GM18909 (cell line): ENCODE measurements at regions not wholly inside any gene's neighbourhood (a gene's known extent, or its start where the extent isn't known, plus 50 kb on each side); places are given as distances from the start of the nearest gene placed in this dataset.

ENCODE experiments used
- ATAC-seq: cut with Tn5 transposase; IDR thresholded peaks from one replicate; pipeline ENCODE4 v1.9.1; 2021; ENCODE audit warnings: mild to moderate bottlenecking; ENCODE audit not compliant: unreplicated experiment, poor library complexity

DNA sequence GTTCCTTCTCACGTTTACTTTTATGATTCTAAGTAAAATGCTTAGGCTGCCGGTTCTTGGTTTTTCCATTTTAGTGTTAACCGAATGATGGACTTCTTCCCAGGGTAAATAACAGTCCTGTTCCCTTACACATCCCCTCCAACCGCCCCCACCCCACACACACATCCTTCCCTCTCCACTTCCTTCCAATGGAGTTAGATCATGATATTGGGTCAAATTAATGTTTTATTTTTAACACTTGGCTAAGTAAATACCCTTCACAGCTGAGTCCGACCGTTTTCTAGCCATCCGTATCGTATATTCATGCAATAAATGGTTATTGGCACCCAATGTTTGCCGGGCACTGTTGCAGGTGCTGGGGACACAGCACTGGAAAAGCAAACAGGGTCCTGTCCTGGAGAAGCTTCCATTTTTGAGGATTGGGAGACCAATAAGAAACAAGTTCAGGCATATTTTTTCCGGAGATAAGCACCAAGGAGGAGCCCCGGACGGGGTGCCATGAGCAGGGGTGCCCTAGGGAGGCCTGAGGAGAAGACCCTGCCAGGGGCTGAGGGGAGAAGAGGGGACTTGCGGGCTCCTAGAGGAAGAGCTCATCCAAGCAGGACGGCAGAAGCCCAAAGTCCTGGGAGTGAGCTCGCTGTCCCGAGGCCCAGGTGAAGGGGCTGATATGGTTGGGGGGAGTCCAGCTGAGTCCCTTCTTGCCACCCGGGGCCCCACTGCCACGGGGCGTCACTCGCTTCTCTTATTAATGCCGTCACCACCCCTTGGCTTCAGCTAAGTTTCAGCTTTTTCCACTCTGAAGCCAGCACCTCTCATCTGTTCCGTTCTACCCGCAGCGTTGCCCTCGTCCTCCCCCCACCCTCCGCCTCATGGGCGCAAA lies 126.0 kb upstream of the RET start:
- ATAC-seq = no peak

DNA sequence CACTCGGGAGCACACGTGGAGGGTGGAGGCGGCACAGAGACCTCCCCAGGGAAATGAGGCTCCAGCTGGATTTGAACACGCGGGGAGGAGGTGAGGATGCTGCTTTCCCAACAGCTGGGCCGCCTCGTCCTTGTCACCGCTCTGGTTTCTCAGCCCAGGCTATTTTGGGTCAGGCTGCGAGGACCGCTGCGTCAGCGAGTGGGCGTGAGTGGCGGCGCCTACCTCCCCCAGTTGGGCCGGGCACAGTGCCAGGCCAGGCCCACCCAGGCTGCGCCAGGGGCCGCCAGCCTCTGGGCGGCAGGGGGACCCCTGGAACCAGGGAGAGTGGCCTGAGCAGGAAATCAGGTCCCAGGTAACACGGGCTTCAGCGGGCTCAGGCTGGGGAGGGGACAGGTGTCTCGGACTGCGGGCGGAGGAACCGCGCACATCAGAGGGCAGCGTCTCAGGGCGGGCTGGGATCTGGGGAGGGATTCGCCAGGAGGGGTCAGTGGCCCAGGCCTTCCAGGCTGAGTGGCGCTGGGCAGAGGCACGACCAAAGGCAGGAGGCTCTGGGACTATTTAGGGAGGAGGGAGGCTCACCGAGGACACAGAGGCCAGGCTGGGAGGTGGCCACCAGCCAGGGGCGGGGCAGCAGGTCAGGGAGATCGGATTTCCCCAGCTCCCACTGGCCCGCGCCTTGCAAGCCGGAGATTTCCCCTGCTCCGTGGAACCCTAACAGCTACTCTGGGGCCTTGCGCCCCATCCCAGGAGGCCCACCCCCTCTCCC lies 125.2 kb upstream of the RET start:
- ATAC-seq = no peak

DNA sequence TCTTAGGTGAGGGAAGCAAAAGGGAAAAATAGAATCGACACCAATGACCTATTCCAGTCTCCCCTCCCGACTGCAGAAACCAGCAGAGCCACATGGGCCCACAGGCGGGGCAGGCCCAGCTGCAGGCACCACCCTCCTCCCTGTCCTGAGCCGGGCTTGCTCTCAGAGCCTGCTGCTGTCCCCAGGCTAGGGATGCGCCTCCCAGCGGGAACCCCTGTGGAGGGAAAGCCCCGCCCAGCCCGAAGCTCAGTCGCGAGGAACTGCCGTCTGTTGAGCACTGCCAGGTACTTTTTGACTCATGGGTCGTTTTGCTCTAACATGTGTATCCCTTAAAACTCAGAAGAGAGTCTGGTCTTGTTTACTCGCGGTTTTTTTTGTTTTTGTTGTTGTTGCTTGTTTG lies 124.5 kb upstream of the RET start:
- ATAC-seq = no peak

DNA sequence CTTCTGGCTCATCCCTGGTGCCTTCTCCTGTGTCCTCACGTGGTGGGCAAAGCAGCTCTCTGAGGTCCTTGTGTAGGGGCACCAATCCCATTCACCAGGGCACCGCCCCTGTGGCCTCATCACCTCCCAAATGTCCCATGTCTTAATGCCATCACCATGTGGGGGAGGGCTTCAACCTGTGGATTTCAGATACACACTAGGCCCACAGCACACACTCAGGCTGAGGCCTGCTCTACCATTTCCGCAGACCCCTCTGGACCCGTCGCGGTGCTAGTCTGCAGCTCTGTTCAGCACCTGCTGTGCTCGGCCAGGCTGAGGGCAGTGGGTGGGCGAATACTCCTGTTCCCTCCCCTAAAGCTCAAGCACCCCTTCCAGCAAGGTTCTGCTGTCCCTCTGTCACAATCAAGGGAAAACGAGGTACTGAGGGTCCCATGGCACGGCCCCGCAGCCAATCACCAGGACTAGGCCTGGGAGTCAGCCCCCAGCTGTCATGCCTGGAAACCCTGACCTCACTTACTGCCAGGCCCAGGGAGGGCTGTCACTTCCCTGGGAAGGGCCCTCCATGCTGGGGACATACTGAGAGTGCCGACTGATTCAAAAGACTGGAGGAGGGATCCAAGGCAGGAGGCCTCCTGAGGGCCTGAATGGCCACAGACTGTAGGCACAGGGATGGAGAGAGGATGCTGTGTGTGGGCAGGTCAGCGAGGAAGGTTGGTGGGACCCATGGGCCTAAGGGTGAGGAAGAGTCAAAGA lies 123.8 kb upstream of the RET start:
- ATAC-seq = no peak

DNA sequence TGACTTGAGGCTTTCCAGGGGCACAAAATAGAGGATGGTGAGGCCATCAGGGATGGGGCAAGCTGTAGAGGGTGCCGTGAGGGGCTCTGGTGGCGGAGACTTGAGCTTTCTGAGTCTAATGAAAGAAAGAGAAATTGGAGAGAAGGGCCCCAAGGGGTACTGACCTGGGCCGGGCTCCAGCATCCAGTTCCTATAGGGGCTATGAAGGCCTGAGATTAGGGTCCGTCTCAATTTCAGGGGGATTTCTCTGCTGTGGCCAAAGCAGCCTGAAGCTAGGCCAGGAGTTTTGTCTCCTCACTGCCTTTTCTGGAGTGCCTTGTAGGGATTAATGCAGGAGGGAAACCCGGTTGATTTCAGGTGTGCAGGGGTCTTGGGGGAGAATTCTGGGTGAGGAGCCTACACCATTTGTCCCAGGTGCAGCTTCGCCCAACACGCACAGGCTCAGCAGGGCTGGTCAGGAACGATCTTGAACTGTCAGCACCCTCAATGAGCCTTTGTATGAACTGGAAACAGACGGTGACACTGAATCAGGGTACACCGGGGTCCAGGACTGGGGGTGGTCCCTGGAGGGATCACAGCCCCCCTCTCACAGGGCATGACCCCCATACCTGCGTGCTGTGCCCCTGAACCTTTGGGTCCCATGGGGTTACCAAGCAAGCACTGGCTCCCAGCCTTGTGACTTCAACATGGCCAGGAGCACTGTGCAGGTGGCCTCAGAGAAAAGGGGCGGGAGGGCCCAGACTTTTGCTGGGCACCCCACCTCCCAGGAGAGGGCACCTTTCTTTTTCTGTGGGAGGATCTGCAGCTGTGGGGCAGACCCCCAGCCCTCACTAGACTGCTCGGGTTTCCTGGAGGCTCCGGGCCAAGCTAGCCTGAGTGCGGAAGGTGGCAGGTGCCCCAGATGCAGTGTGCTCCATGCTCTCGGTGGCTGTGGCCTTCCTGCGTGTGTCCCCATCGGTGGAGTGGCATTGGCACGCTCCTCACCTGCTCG lies 122.9 kb upstream of the RET start:
- no peak for ATAC-seq

DNA sequence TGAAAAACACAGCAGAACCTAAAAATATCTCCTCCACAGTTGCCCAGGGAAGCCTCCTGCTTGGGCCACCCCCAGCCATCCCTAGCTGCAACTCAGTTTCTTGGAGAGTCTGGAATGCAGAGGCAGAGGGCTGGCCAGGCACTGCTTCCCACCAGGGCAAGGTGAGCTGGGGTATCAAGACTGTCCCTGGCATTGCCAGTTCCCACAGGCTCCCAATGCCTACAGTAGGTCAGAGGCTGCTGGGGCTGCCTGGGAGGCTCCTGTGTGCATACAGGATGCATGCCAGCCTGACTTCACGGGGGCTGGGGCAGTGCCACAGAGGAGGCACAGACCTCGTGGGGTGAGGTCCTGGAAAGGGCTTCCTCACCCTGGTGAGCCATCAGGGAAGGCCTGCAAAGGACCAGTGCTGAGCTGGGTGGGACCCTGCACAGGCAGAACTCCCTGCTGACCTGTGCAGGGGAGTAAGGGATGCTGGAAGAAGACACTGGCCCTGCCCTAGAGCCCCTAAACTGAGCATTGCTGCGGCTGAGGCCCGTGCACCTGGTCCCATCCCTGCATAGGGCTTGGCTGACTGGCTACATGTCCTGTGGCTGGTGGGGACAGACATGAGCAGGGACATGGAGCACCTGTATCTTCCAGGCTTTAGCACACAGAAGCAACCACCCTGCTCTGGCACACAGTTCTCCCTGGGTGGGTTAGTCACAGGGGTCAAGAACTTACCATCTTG lies 121.9 kb upstream of the RET start:
- ATAC-seq = no peak

DNA sequence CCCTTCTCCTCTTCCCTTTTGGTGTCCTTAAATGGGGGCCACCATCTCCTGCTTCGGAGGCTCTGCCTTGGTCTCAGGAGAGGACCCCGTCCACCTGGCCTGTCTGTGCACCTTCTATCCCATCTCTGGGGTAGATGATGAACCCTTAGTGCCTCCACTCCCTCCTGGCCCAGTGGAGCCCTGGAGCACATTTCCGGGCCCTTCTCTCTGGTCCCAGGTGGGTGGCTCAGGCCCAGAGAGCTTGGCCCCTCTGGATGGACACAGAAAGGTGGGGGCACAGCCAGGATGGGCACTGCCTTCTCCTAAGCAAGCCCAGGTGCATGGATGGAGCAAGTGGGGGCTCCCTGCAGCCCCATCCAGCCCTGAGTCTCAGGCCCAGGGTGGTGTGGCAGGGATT lies 121.4 kb upstream of the RET start:
- ATAC-seq = no peak

DNA sequence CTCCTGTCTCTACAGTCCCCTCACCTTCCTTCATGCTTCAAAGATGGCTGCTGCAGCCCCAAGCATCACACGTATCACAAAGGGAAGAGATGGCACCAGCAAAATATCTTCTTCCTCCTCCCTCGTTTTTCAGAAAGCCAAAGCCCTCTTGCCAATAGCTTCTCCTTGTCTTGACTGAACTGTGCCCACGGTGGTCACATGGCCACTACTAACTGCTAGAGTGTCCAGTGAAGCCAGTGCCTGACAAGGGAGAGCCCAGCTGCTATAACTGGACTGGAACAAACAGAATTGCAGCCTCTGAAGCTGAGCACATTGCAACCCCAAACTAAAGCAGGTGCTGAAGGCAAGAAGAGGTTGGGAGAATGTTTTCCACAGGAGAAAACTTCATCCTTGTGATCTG lies 120.8 kb upstream of the RET start:
- ATAC-seq = no peak

DNA sequence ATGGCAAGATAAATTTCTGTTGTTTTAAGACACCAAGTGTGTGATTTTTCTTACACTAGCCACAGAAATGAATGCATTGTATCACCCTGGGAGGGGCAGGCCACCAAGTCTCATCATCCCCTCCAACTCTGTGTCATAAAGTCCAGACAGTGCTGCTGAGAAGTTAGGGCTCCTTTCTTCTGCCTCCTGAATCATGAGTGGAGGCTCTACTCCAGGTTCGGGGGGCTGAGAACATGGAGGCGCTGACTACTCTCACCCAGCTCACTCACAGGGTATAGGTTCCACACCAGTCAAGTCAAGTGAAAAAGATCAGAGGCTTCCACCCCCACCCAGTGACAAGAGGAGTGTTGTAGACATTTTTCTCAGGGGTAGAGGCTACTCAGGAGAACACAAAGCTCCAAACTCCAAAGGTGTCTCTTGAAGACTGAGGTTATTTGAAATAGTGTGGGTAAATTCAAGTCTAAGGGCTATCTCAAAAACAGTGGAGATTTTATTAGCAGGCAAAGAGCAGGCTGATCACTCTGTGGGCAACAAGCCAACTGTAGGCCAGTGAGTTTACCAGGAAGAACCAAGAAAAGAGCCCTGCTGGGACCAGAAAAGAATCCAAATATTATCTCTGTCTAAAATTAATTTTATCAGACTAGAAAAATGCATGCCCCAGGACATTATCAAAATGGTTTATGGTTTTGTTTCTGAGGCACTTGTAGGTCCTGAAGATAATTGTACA lies 118.6 kb upstream of the RET start:
- ATAC-seq = no peak

DNA sequence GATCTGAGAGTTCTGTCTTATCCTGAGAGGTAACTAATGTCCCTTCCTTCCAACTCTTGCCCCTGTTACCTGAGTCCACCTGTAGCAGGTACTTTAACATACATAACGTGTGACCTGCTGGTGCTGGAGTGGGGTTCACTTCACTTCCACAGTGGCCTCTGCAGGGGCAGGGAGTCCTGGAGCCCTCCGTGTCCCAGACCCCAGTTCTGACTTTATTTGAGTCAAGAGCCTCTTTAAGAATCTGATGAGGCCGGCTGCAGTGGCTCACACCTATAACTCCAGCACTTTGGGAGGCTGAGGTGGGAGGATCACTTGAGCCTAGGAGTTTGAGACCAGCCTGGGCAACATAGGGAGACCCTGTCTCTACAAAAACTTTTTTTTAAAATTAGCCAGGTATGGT lies 117.0 kb upstream of the RET start:
- ATAC-seq = no peak

DNA sequence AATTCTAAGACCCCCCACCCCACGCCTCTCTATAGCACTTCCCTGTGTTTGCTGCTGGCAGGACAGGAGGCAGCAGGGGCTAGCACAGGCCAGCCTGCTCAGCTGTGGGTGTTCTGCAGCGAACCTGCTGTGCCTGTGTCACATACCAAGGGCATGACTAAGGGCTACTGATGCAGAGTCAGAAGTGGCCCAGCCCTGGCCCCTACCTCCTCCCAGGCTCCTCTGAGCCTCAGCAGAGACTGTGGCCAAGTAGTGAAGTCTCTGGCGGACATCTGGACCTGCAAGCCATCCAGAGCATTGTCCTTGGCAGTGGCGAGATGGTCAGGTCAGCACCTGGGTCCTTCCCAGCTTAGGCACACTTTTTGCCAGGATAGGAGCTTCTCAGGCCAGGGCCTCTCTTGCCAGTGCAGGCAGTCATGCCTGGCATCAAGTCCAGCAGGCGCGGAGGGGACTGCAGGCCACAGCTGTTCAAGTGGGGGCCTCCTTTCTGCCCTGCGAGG lies 116.3 kb upstream of the RET start:
- no peak for ATAC-seq

DNA sequence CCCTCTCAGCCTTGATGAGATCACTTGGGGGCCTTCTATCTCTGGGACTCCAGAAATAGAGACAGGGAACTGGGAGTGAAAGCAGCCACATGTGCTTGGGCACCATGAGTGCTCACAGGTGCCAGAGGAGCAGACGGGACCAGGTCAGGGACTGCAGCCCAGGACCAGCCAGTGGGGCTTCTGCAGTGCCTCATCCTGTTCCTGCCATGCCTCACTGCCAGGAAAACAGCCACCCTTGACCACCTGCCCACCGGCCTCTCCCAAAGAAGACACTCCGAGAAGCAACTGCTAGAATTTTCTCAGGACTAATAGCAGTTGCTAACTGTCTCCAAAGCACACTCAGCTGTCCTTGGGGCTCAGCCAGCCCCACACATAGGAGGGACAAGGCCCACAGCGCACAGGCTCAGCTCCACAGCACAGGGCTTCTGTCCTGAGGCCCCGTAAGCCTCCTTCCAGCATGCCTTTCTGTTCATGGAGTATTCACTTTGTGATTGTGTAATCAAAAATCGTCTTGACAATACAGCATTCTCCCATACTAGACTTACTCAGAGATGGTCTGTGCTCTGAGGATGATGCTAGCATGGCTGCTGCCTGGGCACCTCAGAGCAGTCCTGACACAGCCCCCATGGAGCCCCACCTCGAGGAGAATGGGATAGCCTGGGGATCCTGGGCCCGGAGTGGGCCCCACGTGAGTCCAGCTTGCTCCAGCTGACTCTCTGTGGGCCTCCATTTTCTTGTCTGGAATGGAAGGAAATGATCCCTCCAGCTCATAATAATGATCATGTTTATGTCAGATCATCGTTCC lies 115.7 kb upstream of the RET start:
- no peak for ATAC-seq

DNA sequence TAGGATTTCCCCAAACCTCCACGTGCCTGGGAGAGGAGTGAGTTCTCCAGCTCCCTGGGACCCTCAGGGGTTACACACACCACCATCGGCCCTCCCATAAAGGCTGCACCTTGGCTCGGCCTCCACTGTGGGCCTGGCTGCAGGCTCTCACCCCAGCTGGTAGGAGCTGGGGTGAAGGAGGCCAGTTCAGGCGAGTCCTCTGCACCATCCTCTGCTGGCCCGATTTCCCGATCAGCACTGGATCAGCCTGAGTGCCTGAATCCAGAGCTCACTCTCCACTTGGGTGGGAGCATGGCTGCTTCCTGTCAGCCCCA lies 115.1 kb upstream of the RET start:
- no peak for ATAC-seq

DNA sequence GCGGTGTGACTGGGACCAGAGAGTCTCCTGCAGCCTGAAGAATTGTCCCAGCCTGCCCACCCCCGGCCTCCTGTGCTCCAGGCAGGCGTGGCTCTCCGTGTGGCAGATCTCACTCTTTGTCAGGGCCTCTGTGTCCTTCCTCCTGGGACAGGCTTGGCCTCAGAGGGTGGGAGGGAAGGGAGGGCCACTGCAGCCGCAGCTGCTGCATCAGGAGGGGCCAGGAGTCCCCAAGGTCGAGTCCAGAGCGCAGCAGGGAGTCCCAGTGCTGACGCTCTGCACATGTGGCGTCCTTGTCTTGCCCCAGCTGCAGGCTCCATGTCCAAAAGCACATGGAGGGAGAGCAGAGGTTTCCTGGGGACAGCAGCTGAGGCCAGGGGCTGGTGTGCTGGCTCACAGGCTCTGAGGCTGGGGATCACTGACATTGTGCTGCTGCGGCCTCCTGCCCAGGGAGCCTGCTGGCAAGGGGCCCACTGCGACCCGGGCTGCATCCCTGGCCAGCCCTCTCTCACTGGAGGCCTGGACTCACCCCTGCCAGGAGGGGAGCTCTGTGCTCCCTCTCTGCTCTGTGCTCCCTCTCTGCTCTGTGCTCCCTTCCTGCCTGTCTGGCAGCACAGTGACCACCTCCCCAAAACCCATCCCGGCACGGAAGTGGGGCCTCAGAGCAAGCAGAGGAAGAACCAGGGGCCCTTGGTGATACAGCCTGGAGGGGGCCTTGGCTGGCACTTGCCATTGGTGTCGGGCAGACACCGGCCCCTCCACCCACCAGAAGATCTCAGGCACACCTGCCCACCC lies 114.6 kb upstream of the RET start:
- ATAC-seq = no peak

DNA sequence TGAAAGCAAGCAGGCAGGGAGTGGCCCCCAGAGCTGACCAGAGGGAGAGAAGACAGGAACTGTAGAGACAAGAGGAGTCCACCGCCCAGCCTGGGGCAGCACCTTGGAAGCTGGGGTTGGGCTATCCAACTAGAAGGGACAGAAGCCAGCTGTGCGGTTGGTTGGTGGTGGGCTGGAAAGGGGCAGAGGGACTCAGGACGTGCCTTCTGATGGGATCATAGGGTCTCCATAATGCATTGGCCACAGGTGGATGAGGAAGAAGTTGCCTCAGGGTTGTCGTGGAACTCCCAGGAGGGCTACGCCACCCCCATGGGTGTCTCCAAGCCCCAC lies 114.0 kb upstream of the RET start:
- ATAC-seq = no peak

DNA sequence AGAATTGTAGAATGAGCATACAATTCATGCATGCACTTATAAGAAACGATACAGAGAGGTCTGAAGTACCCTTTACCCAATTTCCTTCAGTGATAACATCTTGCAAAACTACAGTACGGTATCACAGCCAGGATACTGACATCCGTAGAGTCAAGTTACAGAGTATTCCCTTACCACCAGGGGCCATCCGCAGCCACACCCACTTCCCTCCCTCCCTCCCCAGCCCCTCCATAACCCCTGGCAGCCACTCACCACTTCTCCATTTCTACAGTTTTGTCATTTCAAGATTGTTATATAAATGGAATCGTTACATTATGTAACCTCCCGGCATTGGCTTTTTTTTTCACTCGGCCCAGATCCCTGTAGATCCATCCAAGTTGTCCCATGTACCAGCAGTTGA lies 113.6 kb upstream of the RET start:
- ATAC-seq = no peak

DNA sequence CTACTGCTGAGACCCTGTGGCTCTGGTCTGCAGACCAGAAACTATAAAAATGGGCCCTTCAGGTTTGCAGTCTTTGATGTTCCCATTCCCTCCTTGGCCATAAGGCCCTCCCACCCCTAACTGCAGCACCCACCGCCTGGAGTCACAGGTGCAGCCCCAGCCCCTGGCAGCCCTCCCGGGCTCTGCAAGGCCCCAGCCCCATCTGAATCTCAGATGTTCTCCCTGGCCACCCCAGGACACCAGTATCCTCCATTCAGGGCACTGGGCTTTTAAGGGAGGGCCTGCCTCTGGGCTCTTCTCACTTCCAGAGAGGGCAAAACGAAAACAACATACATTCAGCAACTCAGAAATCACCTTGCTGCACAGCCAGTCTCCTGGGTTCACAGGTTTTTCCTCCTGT lies 107.7 kb upstream of the RET start:
- ATAC-seq = no peak
